ENCODE measurements at regions not wholly inside any gene's neighbourhood (a gene's known extent, or its start where the extent isn't known, plus 50 kb on each side); places are given as distances from the start of the nearest gene placed in this dataset.

GRCh38 chr6:106885679-106886078 lies 88.8 kb downstream of the CD24 start:
- TF ChIP-seq CTCF (IDR thresholded peaks at IDR 0.05) = no peak
- no peak for DNase-seq (ENCODE audit: low spot score)
- no peaks in the 10 kb centered on the region for H3K36me3 ChIP-seq
- no peaks in the 10 kb centered on the region for H3K27me3 ChIP-seq (replicated peaks; ENCODE audit: insufficient read depth)
- H3K4me3 ChIP-seq = no peak overlapping the region
- no peak overlapping the region for H3K27ac ChIP-seq
- H3K4me1 ChIP-seq (ENCODE audit: control insufficient read depth in 1 of 2, low read depth in 2 of 2) = no peaks in the 10 kb centered on the region
- ATAC-seq (ENCODE audit: insufficient number of reproducible peaks, low FRiP score, low read depth) = no peak
- H3K9me3 ChIP-seq = no peaks in the 10 kb centered on the region

GRCh38 chr6:106884576-106884975 lies 90.0 kb downstream of the CD24 start:
- Histone ChIP-seq H3K4me1 (ENCODE audit: control insufficient read depth in 1 of 2, low read depth in 2 of 2) (no peaks in the 10 kb centered on the region), H3K4me3 (no peak overlapping the region), H3K27ac (no peak overlapping the region), H3K9me3 (no peaks in the 10 kb centered on the region), H3K36me3 (no peaks in the 10 kb centered on the region), H3K27me3 (replicated peaks; ENCODE audit: insufficient read depth) (no peaks in the 10 kb centered on the region)
- DNase-seq (ENCODE audit: low spot score) (no peak), ATAC-seq (ENCODE audit: insufficient number of reproducible peaks, low FRiP score, low read depth) (no peak)
- no peak for TF ChIP-seq CTCF (IDR thresholded peaks at IDR 0.05)

GRCh38 chr6:106883808-106884262 lies 90.7 kb downstream of the CD24 start:
- H3K4me3 ChIP-seq = no peak overlapping the region
- TF ChIP-seq CTCF (IDR thresholded peaks at IDR 0.05) = no peak
- DNase-seq (ENCODE audit: low spot score) (no peak), ATAC-seq (ENCODE audit: insufficient number of reproducible peaks, low FRiP score, low read depth) (no peak)
- no peak overlapping the region for H3K27ac ChIP-seq
- H3K27me3 ChIP-seq (replicated peaks; ENCODE audit: insufficient read depth) = no peaks in the 10 kb centered on the region
- no peaks in the 10 kb centered on the region for H3K9me3 ChIP-seq
- H3K36me3 ChIP-seq = no peaks in the 10 kb centered on the region
- no peaks in the 10 kb centered on the region for H3K4me1 ChIP-seq (ENCODE audit: control insufficient read depth in 1 of 2, low read depth in 2 of 2)

GRCh38 chr6:106882601-106883518 lies 91.7 kb downstream of the CD24 start:
- DNase-seq (ENCODE audit: low spot score) (no peak), ATAC-seq (ENCODE audit: insufficient number of reproducible peaks, low FRiP score, low read depth) (no peak)
- H3K4me3 ChIP-seq = no peak overlapping the region
- no peak for TF ChIP-seq CTCF (IDR thresholded peaks at IDR 0.05)
- H3K9me3 ChIP-seq = no peaks in the 10 kb centered on the region
- no peak overlapping the region for H3K27ac ChIP-seq
- H3K4me1 ChIP-seq (ENCODE audit: control insufficient read depth in 1 of 2, low read depth in 2 of 2) = no peaks in the 10 kb centered on the region
- no peaks in the 10 kb centered on the region for H3K36me3 ChIP-seq
- H3K27me3 ChIP-seq (replicated peaks; ENCODE audit: insufficient read depth) = no peaks in the 10 kb centered on the region

GRCh38 chr6:106882138-106882537 lies 92.4 kb downstream of the CD24 start:
- no peak overlapping the region for H3K27ac ChIP-seq
- no peaks in the 10 kb centered on the region for H3K27me3 ChIP-seq (replicated peaks; ENCODE audit: insufficient read depth)
- ATAC-seq (ENCODE audit: insufficient number of reproducible peaks, low FRiP score, low read depth) (no peak), DNase-seq (ENCODE audit: low spot score) (no peak)
- H3K36me3 ChIP-seq = no peaks in the 10 kb centered on the region
- no peak overlapping the region for H3K4me3 ChIP-seq
- H3K4me1 ChIP-seq (ENCODE audit: control insufficient read depth in 1 of 2, low read depth in 2 of 2) = no peaks in the 10 kb centered on the region
- H3K9me3 ChIP-seq = no peaks in the 10 kb centered on the region
- TF ChIP-seq CTCF (IDR thresholded peaks at IDR 0.05) = no peak
